ACC112 (cell line): ENCODE measurements at regions not wholly inside any gene's neighbourhood (a gene's known extent, or its start where the extent isn't known, plus 50 kb on each side); places are given as distances from the start of the nearest gene placed in this dataset.

Source experiments
- H2AFZ ChIP-seq: fragments of 200-600 bp; sonication (generic); one replicate; pipeline ENCODE4 v1.6.0; 2017; ENCODE audit warnings: antibody characterized with exemption, low read length; ENCODE audit not compliant: unreplicated experiment
- H3K27ac ChIP-seq: fragments of 200-600 bp; sonication (generic); 2 replicates; pipeline ENCODE4 v1.5.1; 2014; ENCODE audit warnings: low read depth, mild to moderate bottlenecking, antibody characterized with exemption, low read length, moderate library complexity
- H3K27me3 ChIP-seq: fragments of 200-600 bp; sonication (generic); 2 replicates; pipeline ENCODE4 v1.6.1; 2014; ENCODE audit warnings: mild to moderate bottlenecking, antibody characterized with exemption, low read length, moderate library complexity, mixed read lengths; ENCODE audit not compliant: insufficient read depth
- H3K36me3 ChIP-seq: fragments of 200-600 bp; sonication (generic); 2 replicates; pipeline ENCODE4 v1.6.1; 2016; ENCODE audit warnings: mild to moderate bottlenecking, antibody characterized with exemption, low read length, moderate library complexity, mixed read lengths; ENCODE audit not compliant: insufficient read depth
- H3K4me1 ChIP-seq: fragments of 200-600 bp; sonication (generic); one replicate; pipeline ENCODE4 v1.6.1; 2016; ENCODE audit warnings: low read length, mixed read lengths; ENCODE audit not compliant: insufficient read depth, unreplicated experiment, control insufficient read depth
- H3K4me3 ChIP-seq: fragments of 200-600 bp; sonication (generic); 2 replicates; pipeline ENCODE4 v1.5.1; 2014; ENCODE audit warnings: mild to moderate bottlenecking, low read depth, low read length
- H3K79me2 ChIP-seq: fragments of 200-600 bp; sonication (generic); one replicate; pipeline ENCODE4 v1.6.0; 2016; ENCODE audit warnings: low read length; ENCODE audit not compliant: control insufficient read depth, unreplicated experiment, insufficient read depth

DNA sequence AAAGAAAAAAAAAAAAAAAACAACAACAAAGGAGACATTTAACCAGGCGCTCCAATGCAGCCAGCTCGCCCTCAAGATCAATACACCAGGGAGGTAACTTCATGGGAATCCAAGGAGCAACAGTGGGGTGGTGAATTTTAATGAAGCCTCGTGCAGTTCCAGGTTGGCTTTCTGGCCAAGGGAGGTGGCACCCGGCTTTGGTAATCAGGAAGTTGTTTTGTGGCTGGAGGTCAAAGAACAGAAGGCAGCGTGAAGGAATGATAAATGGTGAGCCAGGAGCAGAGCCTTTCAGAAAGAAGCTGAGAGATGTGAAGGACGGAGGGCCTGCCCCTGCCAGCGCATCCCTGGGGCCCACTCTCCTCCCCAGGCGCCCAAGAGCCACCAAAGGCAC lies 188.2 kb upstream of the TSC22D1 start:
- Histone ChIP-seq H3K4me1 (peaks cover 13% of the 10 kb centered on the region), H3K27ac (no peak overlapping the region), H3K79me2 (no peaks in the 10 kb centered on the region), H3K4me3 (no peak overlapping the region), H3K36me3 (no peaks in the 10 kb centered on the region), H3K27me3 (no peaks in the 10 kb centered on the region), H2AFZ (peak overlapping the region; percentile 85)

DNA sequence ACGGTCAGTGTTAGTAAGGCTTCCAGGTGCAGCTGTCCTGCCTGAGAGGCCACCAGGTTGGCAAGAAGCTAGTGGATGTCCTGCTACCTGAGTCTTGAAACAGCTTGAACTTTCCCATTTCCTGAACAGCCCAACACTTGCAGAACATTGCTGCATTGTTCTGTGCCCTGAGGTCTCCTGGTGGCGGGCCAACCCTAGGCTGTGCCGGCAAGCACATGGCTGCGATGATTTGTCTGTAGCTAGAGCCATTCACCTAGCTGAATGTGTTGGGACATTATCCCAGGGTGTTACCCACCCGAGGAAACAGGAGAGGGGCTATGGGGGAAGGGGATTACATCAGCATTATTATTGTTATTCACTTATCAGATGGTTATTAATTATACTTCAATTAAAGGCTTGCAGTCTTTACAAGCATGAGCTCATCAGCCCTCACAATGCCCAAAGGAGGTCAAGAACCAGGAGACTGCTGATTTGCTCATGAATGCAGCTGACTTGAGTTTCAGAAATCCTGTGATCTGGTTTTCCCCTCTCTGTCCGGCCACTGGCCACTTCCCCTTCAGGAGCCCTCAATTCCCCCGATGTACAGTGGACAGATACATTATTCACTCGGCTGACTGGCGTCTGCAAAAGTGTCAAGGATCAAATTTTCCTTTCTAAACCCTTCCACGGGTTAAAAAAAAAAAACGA lies 187.6 kb upstream of the TSC22D1 start:
- Histone ChIP-seq H2AFZ (peak overlapping the region; percentile 85), H3K27me3 (no peaks in the 10 kb centered on the region)

DNA sequence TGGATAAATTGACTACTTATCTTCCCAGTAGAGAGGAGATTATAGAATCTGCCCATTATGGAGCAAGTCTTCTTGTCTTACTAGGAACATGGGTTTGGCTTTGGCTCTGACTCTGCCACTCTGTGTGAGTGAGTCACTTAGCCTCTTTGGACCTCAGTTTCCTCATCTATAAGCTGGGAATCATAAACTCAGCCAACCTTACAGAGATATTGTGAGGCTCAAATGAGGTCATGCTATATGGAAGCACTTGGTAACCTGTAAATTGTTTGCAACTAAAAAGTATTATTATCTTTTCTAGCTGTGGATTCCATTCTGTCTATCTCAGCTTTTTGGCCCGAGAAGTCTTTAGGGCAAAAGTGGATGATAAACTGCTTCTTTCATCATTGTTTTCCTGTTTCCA lies 186.8 kb upstream of the TSC22D1 start:
- Histone ChIP-seq H3K36me3 (no peaks in the 10 kb centered on the region), H3K4me3 (no peak overlapping the region), H3K27me3 (no peaks in the 10 kb centered on the region), H3K27ac (no peak overlapping the region), H3K79me2 (no peaks in the 10 kb centered on the region), H3K4me1 (peaks cover 27% of the 10 kb centered on the region), H2AFZ (no peak overlapping the region)

More for the DNA sequence above, 187.6 kb upstream of the TSC22D1 start:
- H3K27ac ChIP-seq: no peak overlapping the region
- no peaks in the 10 kb centered on the region for H3K36me3 ChIP-seq
- H3K4me1 ChIP-seq: peaks cover 18% of the 10 kb centered on the region
- H3K4me3 ChIP-seq: no peak overlapping the region
- no peaks in the 10 kb centered on the region for H3K79me2 ChIP-seq

DNA sequence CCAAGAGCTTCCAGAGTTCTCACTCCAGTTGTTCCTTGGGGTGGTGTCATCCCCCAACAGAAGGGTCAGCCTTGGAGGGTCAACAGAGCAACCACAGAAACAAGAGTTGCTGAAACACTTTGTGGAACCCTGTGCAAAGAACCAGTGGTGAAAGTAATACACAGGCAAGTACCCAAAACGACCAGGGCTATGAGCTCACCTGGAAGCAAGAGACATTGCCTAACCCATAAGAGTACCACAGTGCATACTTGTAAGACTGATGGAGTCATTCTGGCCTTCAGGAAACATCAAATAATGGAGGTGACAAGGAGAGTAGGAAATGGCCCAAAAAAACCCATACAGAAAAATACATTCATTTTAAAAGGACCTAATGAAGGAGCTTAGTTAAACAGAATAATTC lies 184.3 kb upstream of the TSC22D1 start:
- H3K36me3 ChIP-seq: no peaks in the 10 kb centered on the region
- no peak overlapping the region for H2AFZ ChIP-seq
- no peak overlapping the region for H3K27ac ChIP-seq
- H3K79me2 ChIP-seq: no peaks in the 10 kb centered on the region
- H3K4me3 ChIP-seq: no peak overlapping the region
- no peaks in the 10 kb centered on the region for H3K27me3 ChIP-seq
- peaks cover 45% of the 10 kb centered on the region for H3K4me1 ChIP-seq

DNA sequence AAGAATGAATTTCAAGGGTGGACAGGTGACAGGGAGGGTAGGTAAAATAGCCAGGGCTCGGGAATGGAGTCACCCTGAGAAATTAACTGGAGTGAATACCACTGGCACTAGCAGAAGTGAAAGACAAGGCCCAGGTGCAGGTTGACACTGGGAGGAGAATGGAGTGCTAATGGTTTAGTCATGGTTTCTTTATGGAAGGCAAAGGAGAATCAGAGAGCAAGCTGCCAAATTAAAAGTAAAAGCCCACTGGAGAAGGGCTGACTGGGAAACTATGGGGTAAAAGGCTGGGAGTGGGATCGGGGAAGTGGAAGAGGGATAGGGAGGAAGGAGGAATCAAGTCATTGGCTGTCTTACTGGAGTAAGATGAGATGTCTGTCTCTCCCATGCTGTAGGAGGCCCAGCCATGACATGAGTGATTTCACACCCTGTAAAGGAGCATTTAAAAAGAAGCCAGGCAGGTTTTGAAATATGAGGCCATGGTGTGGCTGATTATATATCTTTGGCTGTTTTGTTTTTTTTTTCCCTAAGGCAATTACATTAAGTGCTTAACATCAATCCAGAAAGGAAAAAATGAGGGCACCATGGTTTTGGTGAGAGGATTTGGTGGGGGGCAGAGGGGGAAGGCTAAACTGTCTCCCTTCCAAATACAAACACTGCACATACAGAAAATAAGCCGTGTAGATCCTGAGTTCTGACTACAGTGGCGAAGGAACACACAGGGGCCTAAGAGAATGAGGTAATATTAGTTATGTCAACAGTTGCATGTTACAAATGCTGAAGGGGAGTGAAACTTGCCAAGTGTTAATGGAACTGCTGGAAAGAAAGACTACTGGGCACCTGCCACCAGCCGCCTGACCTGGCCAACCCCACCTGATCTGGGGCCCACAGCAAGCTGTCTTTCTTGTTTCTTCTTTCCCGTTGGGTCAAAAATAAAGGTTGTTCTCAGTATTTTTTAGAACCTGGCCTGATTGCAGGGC lies 183.5 kb upstream of the TSC22D1 start:
- H2AFZ ChIP-seq: peak overlapping the region; percentile 65
- H3K4me1 ChIP-seq: peaks cover 45% of the 10 kb centered on the region
- no peak overlapping the region for H3K4me3 ChIP-seq
- H3K79me2 ChIP-seq: no peaks in the 10 kb centered on the region
- peak overlapping the region; percentile 87 for H3K27ac ChIP-seq
- H3K27me3 ChIP-seq: no peaks in the 10 kb centered on the region
- no peaks in the 10 kb centered on the region for H3K36me3 ChIP-seq

DNA sequence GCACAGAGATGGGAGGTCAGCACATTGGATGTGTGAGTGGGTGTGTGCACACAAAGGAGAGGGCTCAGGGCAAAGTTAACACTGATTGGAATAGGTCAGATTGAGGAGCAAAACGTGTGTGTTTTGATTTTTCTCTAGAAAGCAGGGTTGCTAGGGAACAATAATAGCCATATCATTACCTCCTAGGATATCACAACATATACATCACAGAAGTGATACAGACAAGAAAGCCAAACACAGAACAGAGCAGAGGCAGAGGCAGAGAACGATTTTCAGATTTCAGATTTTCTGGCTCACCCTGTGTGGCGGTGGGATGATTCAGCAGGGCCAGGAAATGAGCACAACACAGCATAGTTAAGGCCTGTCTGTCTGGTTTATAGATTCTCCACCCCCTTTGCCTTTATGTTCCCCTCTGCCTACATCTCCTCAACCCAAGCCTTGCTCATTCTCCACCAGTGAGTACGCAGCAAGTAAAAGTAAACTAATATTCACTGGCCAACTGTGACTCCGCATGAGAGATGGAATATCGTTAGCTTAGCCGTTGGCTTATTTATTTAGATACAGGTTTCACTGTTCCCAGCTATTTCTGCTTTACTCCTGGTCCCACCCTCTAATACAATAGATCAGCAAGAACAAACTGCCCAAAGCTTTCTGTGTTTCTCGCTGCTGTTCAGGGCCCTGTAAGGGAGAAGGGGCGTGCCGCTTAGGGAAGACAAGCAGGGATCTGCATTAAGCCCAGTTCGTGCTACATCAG lies 182.7 kb upstream of the TSC22D1 start:
- Histone ChIP-seq H3K79me2 (no peaks in the 10 kb centered on the region), H3K36me3 (no peaks in the 10 kb centered on the region), H3K4me3 (peak overlapping the region; percentile 18; the same call in 1 of the 2 replicates), H3K4me1 (peaks cover 38% of the 10 kb centered on the region), H3K27me3 (no peaks in the 10 kb centered on the region), H3K27ac (peak overlapping the region; percentile 87), H2AFZ (peak overlapping the region; percentile 65)

DNA sequence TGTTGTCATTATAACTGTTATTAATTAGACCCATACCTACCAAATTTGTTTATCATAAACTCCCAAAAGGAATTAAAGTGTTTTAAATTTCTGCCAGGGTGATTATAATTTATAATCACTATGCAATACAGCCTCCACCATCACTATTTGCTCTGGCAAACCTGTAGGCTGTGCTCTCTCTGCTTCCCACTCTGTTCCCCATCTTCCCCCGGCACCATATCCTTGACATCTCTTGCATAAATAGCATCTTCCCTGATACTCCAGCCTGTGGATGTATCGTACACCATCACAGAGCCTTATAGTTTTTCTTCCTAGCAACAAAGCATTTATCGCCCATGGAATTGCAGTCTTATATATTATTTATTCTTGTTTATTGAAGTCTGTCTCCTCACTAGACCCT lies 181.5 kb upstream of the TSC22D1 start:
- H2AFZ ChIP-seq: no peak overlapping the region
- H3K4me3 ChIP-seq: 0 out of 2 replicates have a peak overlapping the region, but pooled peaks have one; percentile 18
- H3K79me2 ChIP-seq: no peaks in the 10 kb centered on the region
- no peaks in the 10 kb centered on the region for H3K36me3 ChIP-seq
- peaks cover 38% of the 10 kb centered on the region for H3K4me1 ChIP-seq
- peak overlapping the region; percentile 87 for H3K27ac ChIP-seq
- no peaks in the 10 kb centered on the region for H3K27me3 ChIP-seq

DNA sequence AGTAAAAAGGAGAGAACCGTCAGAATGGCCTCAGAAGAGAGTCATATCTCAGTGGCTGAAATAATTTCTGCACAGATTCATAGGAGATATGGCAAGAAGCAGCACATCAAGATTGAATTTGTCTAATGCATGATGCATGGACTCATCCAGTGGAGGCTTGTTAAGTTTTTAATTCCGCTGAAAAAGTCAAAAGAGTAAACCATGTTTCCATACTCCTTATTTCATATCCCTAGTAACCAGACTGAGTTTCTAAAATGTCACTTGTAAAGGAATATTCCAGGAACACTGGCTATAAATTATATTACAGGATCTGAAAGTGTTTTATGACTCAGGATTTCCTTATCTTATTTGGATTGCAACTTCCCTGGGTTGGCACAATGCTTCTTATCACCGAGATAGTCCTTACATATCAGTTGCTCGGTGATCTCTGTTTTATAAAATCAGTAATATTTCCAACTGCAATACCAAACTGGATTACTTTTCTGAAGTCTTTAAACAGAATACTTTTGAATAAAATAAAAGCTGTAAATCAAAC lies 180.2 kb upstream of the TSC22D1 start:
- Histone ChIP-seq H3K27ac (peak overlapping the region; percentile 66), H3K4me1 (peaks cover 38% of the 10 kb centered on the region), H3K36me3 (no peaks in the 10 kb centered on the region), H3K79me2 (no peaks in the 10 kb centered on the region), H3K4me3 (no peak overlapping the region), H2AFZ (peak overlapping the region; percentile 28), H3K27me3 (no peaks in the 10 kb centered on the region)

DNA sequence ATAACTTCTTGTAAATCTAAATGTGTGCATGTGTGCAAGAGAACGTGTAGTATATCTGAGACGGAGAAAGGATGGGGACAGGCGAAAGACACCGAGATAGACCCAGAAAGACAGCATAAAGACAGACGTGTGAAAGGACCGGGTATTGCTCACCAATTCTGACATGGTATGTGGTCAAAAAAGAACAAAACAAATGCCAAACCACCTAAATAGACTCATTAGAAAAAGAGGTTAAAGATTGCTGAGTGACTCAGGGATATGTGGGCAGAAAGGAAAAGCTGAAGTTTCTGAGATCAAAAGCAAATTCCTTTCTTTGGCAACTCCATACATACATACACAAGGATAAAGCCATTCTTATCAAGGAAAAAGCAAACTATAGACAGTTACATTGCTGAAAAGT lies 179.7 kb upstream of the TSC22D1 start:
- H3K27ac ChIP-seq: peak overlapping the region; percentile 66
- no peaks in the 10 kb centered on the region for H3K36me3 ChIP-seq
- H3K27me3 ChIP-seq: no peaks in the 10 kb centered on the region
- H3K4me3 ChIP-seq: no peak overlapping the region
- peaks cover 38% of the 10 kb centered on the region for H3K4me1 ChIP-seq
- peak overlapping the region; percentile 28 for H2AFZ ChIP-seq
- H3K79me2 ChIP-seq: no peaks in the 10 kb centered on the region

DNA sequence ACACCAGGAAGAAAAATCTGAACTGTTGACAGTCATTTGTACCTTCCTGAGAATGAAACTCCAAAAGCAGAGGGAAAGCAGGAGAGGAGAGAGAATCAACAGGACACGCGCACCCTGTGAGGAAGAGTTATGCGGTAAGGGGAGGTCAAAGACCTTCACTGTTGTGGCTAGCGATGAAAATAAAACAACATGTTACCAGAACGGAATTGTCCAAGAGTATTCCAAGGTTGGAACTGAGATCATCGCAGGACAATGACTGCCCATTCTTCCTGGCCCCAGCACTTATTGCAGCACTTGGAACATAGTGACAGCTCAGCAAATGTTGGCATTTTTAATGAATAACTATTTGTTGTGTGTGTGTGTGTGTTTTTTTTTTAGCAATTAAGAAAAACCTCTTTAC lies 176.0 kb upstream of the TSC22D1 start:
- H3K27me3 ChIP-seq: no peaks in the 10 kb centered on the region
- H3K79me2 ChIP-seq: no peaks in the 10 kb centered on the region
- no peak overlapping the region for H2AFZ ChIP-seq
- H3K4me1 ChIP-seq: peaks cover 14% of the 10 kb centered on the region
- no peaks in the 10 kb centered on the region for H3K36me3 ChIP-seq
- H3K4me3 ChIP-seq: no peak overlapping the region
- H3K27ac ChIP-seq: no peak overlapping the region
